A549 (cell line): ENCODE measurements at regions not wholly inside any gene's neighbourhood (a gene's known extent, or its start where the extent isn't known, plus 50 kb on each side); places are given as distances from the start of the nearest gene placed in this dataset.

Experiments
- ATOH8 ChIP-seq: fragments of 250-450 bp; sonication (Bioruptor Pico); IDR thresholded peaks from 2 replicates; pipeline ENCODE4 v1.5.0; 2020; ENCODE audit warnings: low read depth, mild to moderate bottlenecking, moderate library complexity
- CTCF ChIP-seq: fragments of >200 bp; sonication (Bioruptor Twin); formaldehyde crosslinking; IDR thresholded peaks from 3 replicates; pipeline ENCODE4 v1.5.1; 2016
- EHMT2 ChIP-seq: fragments of 200-600 bp; sonication (generic); IDR thresholded peaks from 2 replicates; pipeline ENCODE4 v1.6.1; 2016; ENCODE audit warnings: antibody characterized with exemption, low read depth, mild to moderate bottlenecking, moderate library complexity
- EP300 ChIP-seq, 2 experiments: fragments of >200 bp; sonication (Bioruptor Twin); formaldehyde crosslinking; IDR thresholded peaks; 2 replicates in 1 of 2; 3 replicates in 1 of 2; pipeline ENCODE4 v1.6.1; 2016 to 2017
- ESRRA ChIP-seq: fragments of 150-350 bp; IDR thresholded peaks from 2 replicates; pipeline ENCODE4 v1.6.1; 2014; ENCODE audit warnings: mild to moderate bottlenecking, low read length, borderline replicate concordance
- HDAC2 ChIP-seq: fragments of 200-600 bp; sonication (generic); IDR thresholded peaks from 2 replicates; pipeline ENCODE4 v1.6.1; 2016
- POLR2A ChIP-seq: IDR thresholded peaks from 2 replicates; pipeline ENCODE4 v1.6.1; 2012; ENCODE audit warnings: mild to moderate bottlenecking, low read length
- RAD21 ChIP-seq, 2 experiments: fragments of >200 bp in 1 of 2; sonication (Bioruptor Twin) in 1 of 2; formaldehyde crosslinking in 1 of 2; IDR thresholded peaks in 1 of 2; conservative IDR thresholded peaks in 1 of 2; 2 replicates in 1 of 2; 3 replicates in 1 of 2; pipeline ENCODE4 v1.6.1; 2012 to 2018; ENCODE audit warnings: inconsistent platforms in 1 of 2
- REST ChIP-seq: fragments of 200-600 bp; sonication (generic); IDR thresholded peaks from 2 replicates; pipeline ENCODE4 v1.6.1; 2016; ENCODE audit warnings: antibody characterized with exemption, mild to moderate bottlenecking, moderate library complexity
- TF ChIP-seq, protein P1 (sequence below): fragments of 450-650 bp; IDR thresholded peaks from 2 replicates; pipeline ENCODE4 v1.6.1; 2014; ENCODE audit warnings: antibody characterized with exemption

DNA sequence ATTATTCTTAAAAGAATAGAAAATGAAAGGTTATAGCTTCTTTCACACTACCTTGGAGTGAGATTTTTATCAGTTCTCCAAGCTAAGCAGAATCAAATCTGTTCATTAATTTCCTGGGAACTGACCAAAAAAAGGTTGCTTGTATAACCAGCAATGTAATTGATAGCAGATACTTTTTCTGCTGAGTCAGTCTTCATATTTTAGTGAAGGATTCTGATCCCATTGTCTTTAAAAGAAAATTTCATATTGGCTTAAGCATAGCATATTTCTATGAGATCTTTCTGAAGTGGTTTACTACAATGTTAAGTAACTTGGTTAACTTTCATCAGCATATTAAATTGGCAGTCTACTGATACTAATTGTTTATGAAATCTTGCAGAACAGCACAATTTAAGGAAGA is 338.0 kb downstream of the TMX3 start:
- TF ChIP-seq, protein P1, sequence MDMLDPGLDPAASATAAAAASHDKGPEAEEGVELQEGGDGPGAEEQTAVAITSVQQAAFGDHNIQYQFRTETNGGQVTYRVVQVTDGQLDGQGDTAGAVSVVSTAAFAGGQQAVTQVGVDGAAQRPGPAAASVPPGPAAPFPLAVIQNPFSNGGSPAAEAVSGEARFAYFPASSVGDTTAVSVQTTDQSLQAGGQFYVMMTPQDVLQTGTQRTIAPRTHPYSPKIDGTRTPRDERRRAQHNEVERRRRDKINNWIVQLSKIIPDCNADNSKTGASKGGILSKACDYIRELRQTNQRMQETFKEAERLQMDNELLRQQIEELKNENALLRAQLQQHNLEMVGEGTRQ = no peak
- TF ChIP-seq CTCF = no peak
- TF ChIP-seq HDAC2 = no peak
- TF ChIP-seq ESRRA = no peak
- no peak for TF ChIP-seq POLR2A
- no peak for TF ChIP-seq ATOH8 (CRISPR knock-in tag)
- TF ChIP-seq REST = no peak
- TF ChIP-seq RAD21 (conservative IDR thresholded peaks at IDR 0.05 in 1 of 2, IDR thresholded peaks at IDR 0.05 in 1 of 2) = no peak
- no peak for TF ChIP-seq EP300 (IDR thresholded peaks at IDR 0.05)
- TF ChIP-seq EHMT2 = no peak
